Thyroid gland (tissue), 4 donors: ENCODE measurements at regions not wholly inside any gene's neighbourhood (a gene's known extent, or its start where the extent isn't known, plus 50 kb on each side); places are given as distances from the start of the nearest gene placed in this dataset.

Source experiments
- CTCF ChIP-seq, 6 experiments: fragments of 200-600 bp in 3 of 6; fragments of 450-650 bp in 3 of 6; sonication (generic) in 3 of 6; IDR thresholded peaks; one replicate each; pipeline ENCODE4 v1.5.1; 2016 to 2019; ENCODE audit warnings: antibody characterized with exemption in 6 of 6, mild to moderate bottlenecking in 2 of 6, inconsistent platforms in 1 of 6, moderate library complexity in 1 of 6
- POLR2A ChIP-seq, 2 donors: fragments of 450-650 bp; IDR thresholded peaks; one replicate each; pipeline ENCODE4 v1.6.1; 2017; ENCODE audit warnings: antibody characterized with exemption in 2 of 2, mild to moderate bottlenecking in 2 of 2, moderate library complexity in 1 of 2

GRCh38 chr4:119750771-119751170 is 122.2 kb upstream of the PDE5A start:
- TF ChIP-seq CTCF (IDR thresholded peaks at IDR 0.05), result no peak
- TF ChIP-seq POLR2A (IDR thresholded peaks at IDR 0.05), result no peak
